ENCODE measurements at regions not wholly inside any gene's neighbourhood (a gene's known extent, or its start where the extent isn't known, plus 50 kb on each side); places are given as distances from the start of the nearest gene placed in this dataset.

GRCh38 chr4:79042079-79042674 lies 102.9 kb upstream of the PAQR3 start:
- Histone ChIP-seq H3K27ac (no peak overlapping the region), H3K36me3 (no peaks in the 10 kb centered on the region), H3K27me3 (no peaks in the 10 kb centered on the region), H3K4me3 (no peak overlapping the region), H3K4me1 (peaks cover 0 to 14% (median 7%) of the 10 kb centered on the region in 4 donors), H3K9me3 (no peaks in the 10 kb centered on the region)
- DNase-seq: no peak
- intact Hi-C loops (cut with DNase I; ENCODE audit: low total_unique reads): no loop called here
- peak; percentile 45 to 48 for TF ChIP-seq CTCF (IDR thresholded peaks at IDR 0.05)

GRCh38 chr4:79034544-79034943 lies 95.3 kb upstream of the PAQR3 start:
- intact Hi-C loops (cut with DNase I; ENCODE audit: low total_unique reads): no loop called here
- Histone ChIP-seq H3K4me1 (peaks cover 0 to 26% (median 0%) of the 10 kb centered on the region in 4 donors), H3K9me3 (no peaks in the 10 kb centered on the region), H3K36me3 (no peaks in the 10 kb centered on the region), H3K27ac (no peak overlapping the region), H3K4me3 (no peak overlapping the region), H3K27me3 (no peaks in the 10 kb centered on the region)
- no peak for DNase-seq
- TF ChIP-seq CTCF (IDR thresholded peaks at IDR 0.05): no peak

GRCh38 chr4:79030973-79031372 lies 91.7 kb upstream of the PAQR3 start:
- no peak for DNase-seq
- no peaks in the 10 kb centered on the region for H3K27me3 ChIP-seq
- peaks cover 0 to 42% (median 0%) of the 10 kb centered on the region in 4 donors for H3K4me1 ChIP-seq
- H3K4me3 ChIP-seq: no peak overlapping the region
- TF ChIP-seq CTCF (IDR thresholded peaks at IDR 0.05): no peak
- intact Hi-C loops (cut with DNase I; ENCODE audit: low total_unique reads): no loop called here
- H3K27ac ChIP-seq: no peak overlapping the region
- H3K9me3 ChIP-seq: no peaks in the 10 kb centered on the region
- H3K36me3 ChIP-seq: no peaks in the 10 kb centered on the region

GRCh38 chr4:79027656-79028055 lies 88.4 kb upstream of the PAQR3 start:
- intact Hi-C loops (cut with DNase I; ENCODE audit: low total_unique reads): no loop called here
- Histone ChIP-seq H3K27ac (no peak overlapping the region), H3K4me3 (no peak overlapping the region), H3K4me1 (peaks cover 0 to 64% (median 5%) of the 10 kb centered on the region in 4 donors), H3K27me3 (no peaks in the 10 kb centered on the region), H3K9me3 (no peaks in the 10 kb centered on the region), H3K36me3 (no peaks in the 10 kb centered on the region)
- no peak for DNase-seq
- TF ChIP-seq CTCF (IDR thresholded peaks at IDR 0.05): no peak

- H3K36me3 ChIP-seq: no peaks in the 10 kb centered on the region
- peak overlapping the region; percentile 47 to 58 for H3K27ac ChIP-seq
- H3K27me3 ChIP-seq: no peaks in the 10 kb centered on the region
- no peak for TF ChIP-seq CTCF (IDR thresholded peaks at IDR 0.05)
- no peak for DNase-seq
- H3K4me3 ChIP-seq: no peak overlapping the region
- H3K4me1 ChIP-seq: peaks cover 0 to 51% (median 5%) of the 10 kb centered on the region in 4 donors
- intact Hi-C loops (cut with DNase I; ENCODE audit: low total_unique reads): no loop called here
- H3K9me3 ChIP-seq: no peaks in the 10 kb centered on the region
Measured at GRCh38 chr4:79025170-79025569, 85.9 kb upstream of the PAQR3 start.
